WTC11 (cell line): ENCODE measurements at regions not wholly inside any gene's neighbourhood (a gene's known extent, or its start where the extent isn't known, plus 50 kb on each side); places are given as distances from the start of the nearest gene placed in this dataset.

Experiments
- ATAC-seq: fragments of 200-7000 bp; cut with Tn5 transposase; 2 replicates; pipeline ENCODE4 v1.10.0; 2021; ENCODE audit warnings: mild to moderate bottlenecking, moderate library complexity
- CTCF ChIA-PET: fragments of 300-600 bp; sonication (Branson Sonifier 250); formaldehyde crosslinking; loops from one replicate; lab custom pipeline; 2021; ENCODE audit warnings: antibody characterized with exemption; lab: Charles Lee
- POLR2A ChIA-PET: fragments of 350-600 bp; sonication (Branson Sonifier 250); formaldehyde crosslinking; loops from one replicate; lab custom pipeline; 2021; ENCODE audit warnings: antibody characterized with exemption; lab: Charles Lee
- DNase-seq: peaks from one replicate; pipeline ENCODE4 v3.0.0; 2021; ENCODE audit warnings: low spot score
- H3K27ac Mint-ChIP-seq: 2 replicates; pipeline ENCODE4 v1.8.0; 2021; ENCODE audit warnings: mixed read lengths
- H3K27me3 Mint-ChIP-seq: 2 replicates; pipeline ENCODE4 v1.8.0; 2021; ENCODE audit warnings: low read depth, mild to moderate bottlenecking, moderate library complexity, mixed read lengths
- H3K36me3 Mint-ChIP-seq: 2 replicates; pipeline ENCODE4 v1.8.0; 2021; ENCODE audit warnings: mixed read lengths
- H3K4me1 Mint-ChIP-seq: 2 replicates; pipeline ENCODE4 v1.8.0; 2022; ENCODE audit warnings: mixed read lengths
- H3K4me3 Mint-ChIP-seq: 2 replicates; pipeline ENCODE4 v1.8.0; 2021; ENCODE audit warnings: mild to moderate bottlenecking, moderate library complexity, mixed read lengths
- H3K9me3 Mint-ChIP-seq: 2 replicates; pipeline ENCODE4 v1.8.0; 2021; ENCODE audit warnings: mixed read lengths
- ATF1 ChIP-seq: sonication (generic); formaldehyde crosslinking; IDR thresholded peaks from 2 replicates; pipeline ENCODE4 v1.8.1; 2023; ENCODE audit warnings: mild to moderate bottlenecking, moderate library complexity, missing genetic modification reagents
- ATF3 ChIP-seq: sonication (generic); formaldehyde crosslinking; conservative IDR thresholded peaks from 2 replicates; pipeline ENCODE4 v1.8.1; 2022; ENCODE audit warnings: mild to moderate bottlenecking, missing genetic modification reagents
- CDX4 ChIP-seq: fragments of 250-450 bp; sonication (Bioruptor Pico); IDR thresholded peaks from 2 replicates; pipeline ENCODE4 v1.9.0; 2021; ENCODE audit warnings: moderate library complexity, mild to moderate bottlenecking, inconsistent platforms, borderline replicate concordance
- CREB1 ChIP-seq: sonication (generic); formaldehyde crosslinking; IDR thresholded peaks from 2 replicates; pipeline ENCODE4 v1.8.0; 2023; ENCODE audit warnings: mild to moderate bottlenecking, missing genetic modification reagents
- CREM ChIP-seq: sonication (generic); formaldehyde crosslinking; IDR thresholded peaks from 2 replicates; pipeline ENCODE4 v1.8.1; 2022; ENCODE audit warnings: mild to moderate bottlenecking, missing genetic modification reagents, moderate library complexity
- KAT7 ChIP-seq: sonication (generic); formaldehyde crosslinking; IDR thresholded peaks from 2 replicates; pipeline ENCODE4 v1.8.1; 2023; ENCODE audit warnings: missing genetic modification reagents, mild to moderate bottlenecking, borderline replicate concordance
- NFYB ChIP-seq: sonication (generic); formaldehyde crosslinking; conservative IDR thresholded peaks from 2 replicates; pipeline ENCODE4 v1.8.0; 2022; ENCODE audit warnings: low read depth, missing genetic modification reagents
- NR3C1 ChIP-seq: sonication (generic); formaldehyde crosslinking; conservative IDR thresholded peaks from 2 replicates; pipeline ENCODE4 v1.8.1; 2023; ENCODE audit warnings: low read depth, mild to moderate bottlenecking, missing genetic modification reagents
- RORB ChIP-seq: fragments of 250-450 bp; sonication (Bioruptor Pico); IDR thresholded peaks from 2 replicates; pipeline ENCODE4 v1.9.0; 2021; ENCODE audit warnings: mild to moderate bottlenecking
- SMAD4 ChIP-seq: sonication (generic); formaldehyde crosslinking; IDR thresholded peaks from 2 replicates; pipeline ENCODE4 v1.8.0; 2022; ENCODE audit warnings: mild to moderate bottlenecking, missing genetic modification reagents
- SP1 ChIP-seq: sonication (generic); formaldehyde crosslinking; conservative IDR thresholded peaks from 2 replicates; pipeline ENCODE4 v1.8.1; 2022; ENCODE audit warnings: missing genetic modification reagents
- ZNF219 ChIP-seq: sonication (generic); formaldehyde crosslinking; IDR thresholded peaks from 2 replicates; pipeline ENCODE4 v1.8.0; 2023; ENCODE audit warnings: missing genetic modification reagents, mild to moderate bottlenecking, borderline replicate concordance
- ZNF423 ChIP-seq: fragments of 250-450 bp; sonication (Bioruptor Pico); IDR thresholded peaks from 2 replicates; pipeline ENCODE4 v2.1.2; 2022; ENCODE audit warnings: mild to moderate bottlenecking, moderate library complexity
- TF ChIP-seq, protein P1 (sequence below): sonication (generic); formaldehyde crosslinking; IDR thresholded peaks from 2 replicates; pipeline ENCODE4 v1.8.1; 2023; ENCODE audit warnings: mild to moderate bottlenecking, missing genetic modification reagents, moderate library complexity
- TF ChIP-seq, protein P2 (sequence below): fragments of 250-450 bp; sonication (Bioruptor Pico); IDR thresholded peaks from 2 replicates; pipeline ENCODE4 v1.9.0; 2021; ENCODE audit warnings: mild to moderate bottlenecking
- TF ChIP-seq, protein P3 (sequence below): fragments of 250-450 bp; sonication (Bioruptor Pico); conservative IDR thresholded peaks from 2 replicates; pipeline ENCODE4 v1.9.0; 2021; ENCODE audit warnings: mild to moderate bottlenecking
- TF ChIP-seq, protein P4 (sequence below): sonication (generic); formaldehyde crosslinking; IDR thresholded peaks from 2 replicates; pipeline ENCODE4 v1.8.1; 2023; ENCODE audit warnings: mild to moderate bottlenecking, missing genetic modification reagents, moderate library complexity

- DNase-seq (no peak), ATAC-seq (no peak)
- TF ChIP-seq CDX4 (CRISPR knock-in tag) (no peak), RORB (no peak), NR3C1 (no peak), SMAD4 (no peak), KAT7 (CRISPR knock-in tag) (no peak), SP1 (no peak), NFYB (no peak), ATF1 (CRISPR knock-in tag) (no peak), ATF3 (CRISPR knock-in tag) (no peak), CREB1 (CRISPR knock-in tag) (no peak), ZNF219 (CRISPR knock-in tag) (no peak), CREM (CRISPR knock-in tag) (no peak), ZNF423 (CRISPR knock-in tag) (no peak)
- TF ChIP-seq, protein P1, sequence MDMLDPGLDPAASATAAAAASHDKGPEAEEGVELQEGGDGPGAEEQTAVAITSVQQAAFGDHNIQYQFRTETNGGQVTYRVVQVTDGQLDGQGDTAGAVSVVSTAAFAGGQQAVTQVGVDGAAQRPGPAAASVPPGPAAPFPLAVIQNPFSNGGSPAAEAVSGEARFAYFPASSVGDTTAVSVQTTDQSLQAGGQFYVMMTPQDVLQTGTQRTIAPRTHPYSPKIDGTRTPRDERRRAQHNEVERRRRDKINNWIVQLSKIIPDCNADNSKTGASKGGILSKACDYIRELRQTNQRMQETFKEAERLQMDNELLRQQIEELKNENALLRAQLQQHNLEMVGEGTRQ = no peak
- TF ChIP-seq, protein P2, sequence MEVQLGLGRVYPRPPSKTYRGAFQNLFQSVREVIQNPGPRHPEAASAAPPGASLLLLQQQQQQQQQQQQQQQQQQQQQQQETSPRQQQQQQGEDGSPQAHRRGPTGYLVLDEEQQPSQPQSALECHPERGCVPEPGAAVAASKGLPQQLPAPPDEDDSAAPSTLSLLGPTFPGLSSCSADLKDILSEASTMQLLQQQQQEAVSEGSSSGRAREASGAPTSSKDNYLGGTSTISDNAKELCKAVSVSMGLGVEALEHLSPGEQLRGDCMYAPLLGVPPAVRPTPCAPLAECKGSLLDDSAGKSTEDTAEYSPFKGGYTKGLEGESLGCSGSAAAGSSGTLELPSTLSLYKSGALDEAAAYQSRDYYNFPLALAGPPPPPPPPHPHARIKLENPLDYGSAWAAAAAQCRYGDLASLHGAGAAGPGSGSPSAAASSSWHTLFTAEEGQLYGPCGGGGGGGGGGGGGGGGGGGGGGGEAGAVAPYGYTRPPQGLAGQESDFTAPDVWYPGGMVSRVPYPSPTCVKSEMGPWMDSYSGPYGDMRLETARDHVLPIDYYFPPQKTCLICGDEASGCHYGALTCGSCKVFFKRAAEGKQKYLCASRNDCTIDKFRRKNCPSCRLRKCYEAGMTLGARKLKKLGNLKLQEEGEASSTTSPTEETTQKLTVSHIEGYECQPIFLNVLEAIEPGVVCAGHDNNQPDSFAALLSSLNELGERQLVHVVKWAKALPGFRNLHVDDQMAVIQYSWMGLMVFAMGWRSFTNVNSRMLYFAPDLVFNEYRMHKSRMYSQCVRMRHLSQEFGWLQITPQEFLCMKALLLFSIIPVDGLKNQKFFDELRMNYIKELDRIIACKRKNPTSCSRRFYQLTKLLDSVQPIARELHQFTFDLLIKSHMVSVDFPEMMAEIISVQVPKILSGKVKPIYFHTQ (CRISPR knock-in tag) = no peak
- TF ChIP-seq, protein P3, sequence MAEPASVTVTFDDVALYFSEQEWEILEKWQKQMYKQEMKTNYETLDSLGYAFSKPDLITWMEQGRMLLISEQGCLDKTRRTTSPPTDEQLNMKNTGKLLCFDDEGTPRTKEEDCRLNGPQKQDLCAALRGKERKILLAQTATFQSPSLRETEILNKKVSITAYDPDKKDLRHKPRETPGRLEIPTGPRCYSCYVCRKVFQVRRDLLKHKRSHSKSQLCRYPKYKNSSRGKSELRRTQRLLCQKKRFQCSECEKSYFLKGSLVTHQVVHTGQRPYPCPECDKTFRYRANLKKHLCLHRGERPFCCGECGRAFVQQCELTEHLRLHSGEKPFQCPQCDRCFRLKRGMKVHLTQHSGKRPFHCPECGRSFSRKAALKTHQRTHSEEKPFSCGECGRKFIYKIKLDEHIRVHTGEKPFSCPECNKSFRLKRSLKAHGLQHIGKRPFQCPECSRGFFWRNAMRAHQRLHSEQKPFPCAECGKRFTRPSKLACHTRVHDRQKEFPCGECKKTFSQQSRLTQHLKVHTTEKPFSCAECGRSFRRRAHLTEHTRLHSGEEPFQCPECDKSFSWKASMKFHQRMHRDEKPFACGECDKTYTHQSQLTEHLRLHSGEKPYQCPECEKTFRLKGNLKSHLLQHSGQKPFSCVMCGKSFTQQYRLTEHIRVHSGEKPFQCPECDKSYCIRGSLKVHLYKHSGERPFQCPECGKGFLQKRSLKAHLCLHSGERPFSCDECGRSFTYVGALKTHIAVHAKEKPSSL = no peak
- TF ChIP-seq, protein P4, sequence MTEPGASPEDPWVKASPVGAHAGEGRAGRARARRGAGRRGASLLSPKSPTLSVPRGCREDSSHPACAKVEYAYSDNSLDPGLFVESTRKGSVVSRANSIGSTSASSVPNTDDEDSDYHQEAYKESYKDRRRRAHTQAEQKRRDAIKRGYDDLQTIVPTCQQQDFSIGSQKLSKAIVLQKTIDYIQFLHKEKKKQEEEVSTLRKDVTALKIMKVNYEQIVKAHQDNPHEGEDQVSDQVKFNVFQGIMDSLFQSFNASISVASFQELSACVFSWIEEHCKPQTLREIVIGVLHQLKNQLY (CRISPR knock-in tag) = no peak
- CTCF ChIA-PET = interaction anchor here (1.2 kb wide), 1 partner anchor 133 kb away, joined by 3 read pairs; no protein-coding TSS in a partner anchor
- Mint-ChIP-seq H3K4me1 (peaks cover 7% of the 10 kb centered on the region), H3K27me3 (no peaks in the 10 kb centered on the region; the same call in 1 of the 2 replicates), H3K4me3 (no peak overlapping the region), H3K9me3 (0 out of 2 replicates have a peak, but pooled peaks cover 3% of the 10 kb centered on the region), H3K27ac (no peak overlapping the region), H3K36me3 (no peaks in the 10 kb centered on the region)
- POLR2A ChIA-PET = no interaction called here
These were observed 50.1 kb upstream of the BACH2 start for GRCh38 chr6:90346729-90347128.
